ENCODE measurements at regions not wholly inside any gene's neighbourhood (a gene's known extent, or its start where the extent isn't known, plus 50 kb on each side); places are given as distances from the start of the nearest gene placed in this dataset.

DNA sequence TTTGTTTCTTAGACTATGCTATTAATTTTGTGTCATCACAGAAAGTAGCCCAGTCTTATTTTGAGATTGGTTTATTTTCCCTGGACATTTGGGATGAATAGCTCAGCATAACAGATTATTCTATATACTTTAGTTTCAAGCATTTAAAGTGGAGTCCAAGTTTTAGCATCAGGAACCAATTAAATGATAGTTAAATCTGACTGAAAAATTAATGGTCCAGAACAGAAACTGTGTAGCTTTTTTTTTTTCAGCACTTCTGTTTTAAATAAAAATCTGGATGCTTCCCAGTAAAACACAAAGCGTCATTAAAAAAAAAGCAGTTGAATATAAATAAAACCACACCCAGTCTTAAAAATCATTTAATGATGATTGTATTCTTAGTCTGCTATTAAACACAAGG, 59.4 kb upstream of the PITX2 start (continued):
- no peak for TF ChIP-seq NBN (IDR thresholded peaks at IDR 0.05)
- TF ChIP-seq, protein P1, sequence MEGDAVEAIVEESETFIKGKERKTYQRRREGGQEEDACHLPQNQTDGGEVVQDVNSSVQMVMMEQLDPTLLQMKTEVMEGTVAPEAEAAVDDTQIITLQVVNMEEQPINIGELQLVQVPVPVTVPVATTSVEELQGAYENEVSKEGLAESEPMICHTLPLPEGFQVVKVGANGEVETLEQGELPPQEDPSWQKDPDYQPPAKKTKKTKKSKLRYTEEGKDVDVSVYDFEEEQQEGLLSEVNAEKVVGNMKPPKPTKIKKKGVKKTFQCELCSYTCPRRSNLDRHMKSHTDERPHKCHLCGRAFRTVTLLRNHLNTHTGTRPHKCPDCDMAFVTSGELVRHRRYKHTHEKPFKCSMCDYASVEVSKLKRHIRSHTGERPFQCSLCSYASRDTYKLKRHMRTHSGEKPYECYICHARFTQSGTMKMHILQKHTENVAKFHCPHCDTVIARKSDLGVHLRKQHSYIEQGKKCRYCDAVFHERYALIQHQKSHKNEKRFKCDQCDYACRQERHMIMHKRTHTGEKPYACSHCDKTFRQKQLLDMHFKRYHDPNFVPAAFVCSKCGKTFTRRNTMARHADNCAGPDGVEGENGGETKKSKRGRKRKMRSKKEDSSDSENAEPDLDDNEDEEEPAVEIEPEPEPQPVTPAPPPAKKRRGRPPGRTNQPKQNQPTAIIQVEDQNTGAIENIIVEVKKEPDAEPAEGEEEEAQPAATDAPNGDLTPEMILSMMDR (IDR thresholded peaks at IDR 0.05 in 2 of 3, conservative IDR thresholded peaks at IDR 0.05 in 1 of 3; ENCODE audit: control insufficient read depth in 2 of 3, extremely low read depth in 1 of 3, insufficient read depth in 1 of 3, low read depth in 3 of 3, low read length in 3 of 3) = no peak
- no peak for TF ChIP-seq SMC3 (IDR thresholded peaks at IDR 0.05; ENCODE audit: borderline replicate concordance, low read length)
- TF ChIP-seq SIX5 (IDR thresholded peaks at IDR 0.05; ENCODE audit: low read depth, low read length, severe bottlenecking) = no peak
- no peak for TF ChIP-seq SREBF1 (IDR thresholded peaks at IDR 0.05; ENCODE audit: low read length)
- TF ChIP-seq NR2C1 (IDR thresholded peaks at IDR 0.05) = no peak
- TF ChIP-seq TAF1 (IDR thresholded peaks at IDR 0.05; ENCODE audit: borderline replicate concordance, low read depth, low read length) = no peak
- no peak for TF ChIP-seq CREB1 (IDR thresholded peaks at IDR 0.05; ENCODE audit: low read depth)
- no peak for TF ChIP-seq KLF5 (IDR thresholded peaks at IDR 0.05; ENCODE audit: partially characterized antibody)
- TF ChIP-seq FOXM1 (IDR thresholded peaks at IDR 0.05; ENCODE audit: low read depth, low read length) = no peak

GRCh38 chr4:110683601-110684000, 60.7 kb upstream of the PITX2 start:
- no peak for FAIRE-seq
- RAD21 ChIA-PET (ENCODE audit: unreplicated experiment) = no interaction called here
- BruUV-seq (replicated peaks) = no TSS peak
- no peak for TF ChIP-seq MYB (IDR thresholded peaks at IDR 0.05; ENCODE audit: borderline replicate concordance, low read depth, low read length)
- TF ChIP-seq MEF2B (IDR thresholded peaks at IDR 0.05; ENCODE audit: partially characterized antibody, poor library complexity, severe bottlenecking) = no peak
- TF ChIP-seq TARDBP (IDR thresholded peaks at IDR 0.05; ENCODE audit: borderline replicate concordance) = no peak
- no peak for TF ChIP-seq EGR1 (IDR thresholded peaks at IDR 0.05; ENCODE audit: borderline replicate concordance in 1 of 2, low read depth in 2 of 2, low read length in 2 of 2)
- TF ChIP-seq BMI1 (IDR thresholded peaks at IDR 0.05; ENCODE audit: borderline replicate concordance) = no peak
- no peak for TF ChIP-seq ZNF384 (IDR thresholded peaks at IDR 0.05; ENCODE audit: borderline replicate concordance, low read depth, low read length)
- TF ChIP-seq SMARCA5 (IDR thresholded peaks at IDR 0.05) = no peak
- TF ChIP-seq CEBPB (IDR thresholded peaks at IDR 0.05; ENCODE audit: borderline replicate concordance in 1 of 2, low read depth in 2 of 2, low read length in 2 of 2) = no peak
- no peak for TF ChIP-seq IRF3 (IDR thresholded peaks at IDR 0.05)
- TF ChIP-seq ZNF207 (IDR thresholded peaks at IDR 0.05; ENCODE audit: borderline replicate concordance) = no peak
- TF ChIP-seq, protein P2, sequence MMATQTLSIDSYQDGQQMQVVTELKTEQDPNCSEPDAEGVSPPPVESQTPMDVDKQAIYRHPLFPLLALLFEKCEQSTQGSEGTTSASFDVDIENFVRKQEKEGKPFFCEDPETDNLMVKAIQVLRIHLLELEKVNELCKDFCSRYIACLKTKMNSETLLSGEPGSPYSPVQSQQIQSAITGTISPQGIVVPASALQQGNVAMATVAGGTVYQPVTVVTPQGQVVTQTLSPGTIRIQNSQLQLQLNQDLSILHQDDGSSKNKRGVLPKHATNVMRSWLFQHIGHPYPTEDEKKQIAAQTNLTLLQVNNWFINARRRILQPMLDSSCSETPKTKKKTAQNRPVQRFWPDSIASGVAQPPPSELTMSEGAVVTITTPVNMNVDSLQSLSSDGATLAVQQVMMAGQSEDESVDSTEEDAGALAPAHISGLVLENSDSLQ (IDR thresholded peaks at IDR 0.05) = no peak
- no peak for TF ChIP-seq SUPT20H (IDR thresholded peaks at IDR 0.05; ENCODE audit: borderline replicate concordance, control insufficient read depth, low read depth, low read length)
- no peak for TF ChIP-seq ZBED1 (IDR thresholded peaks at IDR 0.05; ENCODE audit: borderline replicate concordance)
- no peak for TF ChIP-seq SIX5 (IDR thresholded peaks at IDR 0.05; ENCODE audit: low read depth, low read length, severe bottlenecking)

More at GRCh38 chr4:110683601-110684000, 60.7 kb upstream of the PITX2 start:
- 54% methylated on average over 11 of the region's 11 CpGs for WGBS (ENCODE audit: insufficient coverage, insufficient replicate concordance, low lambda C conversion rate, missing lambda C conversion rate)
- no peaks in the 10 kb centered on the region for H3K27me3 ChIP-seq (replicated peaks in 1 of 2; ENCODE audit: control insufficient read depth in 2 of 2, insufficient read depth in 2 of 2, low read length in 1 of 2)
- SMC1A ChIA-PET (ENCODE audit: uncharacterized antibody, unreplicated experiment) = no interaction called here
- no peak overlapping the region for H3K4me2 ChIP-seq (ENCODE audit: control insufficient read depth, insufficient read depth)
- H3K36me3 ChIP-seq (ENCODE audit: control insufficient read depth in 2 of 2, insufficient read depth in 2 of 2, low read length in 1 of 2) = no peaks in the 10 kb centered on the region
- H3K4me3 ChIP-seq = no peak overlapping the region
- H3K27ac ChIP-seq (ENCODE audit: control insufficient read depth, insufficient read depth) = no peak overlapping the region
- DNase-seq (ENCODE audit: low read depth, low spot score) (no peak), ATAC-seq (no peak)
- no peaks in the 10 kb centered on the region for H3K4me1 ChIP-seq (ENCODE audit: control insufficient read depth, insufficient read depth, low read length)
- no peaks in the 10 kb centered on the region; the same call in 1 of the 2 replicates for H4K20me1 ChIP-seq (ENCODE audit: control insufficient read depth, insufficient read depth)
- no peaks in the 10 kb centered on the region for H3K9me3 ChIP-seq (replicated peaks; ENCODE audit: control insufficient read depth, insufficient read depth, low read length)
- CTCF ChIA-PET = no interaction called here
- in situ Hi-C loops (cut with MboI) = no loop called here
- H3K79me2 ChIP-seq (ENCODE audit: control insufficient read depth, insufficient read depth, low read length) = no peaks in the 10 kb centered on the region
- POLR2A ChIA-PET = no interaction called here
- no peak overlapping the region for H3K9ac ChIP-seq (ENCODE audit: control insufficient read depth, insufficient read depth, low read length)
- intact Hi-C loops (cut with micrococcal nuclease; ENCODE audit: unreplicated experiment) = no loop called here
- no peak overlapping the region for H2AFZ ChIP-seq (ENCODE audit: control insufficient read depth, low read depth, low read length)
